Kidney glomerular epithelial cell (primary cell): ENCODE measurements at regions not wholly inside any gene's neighbourhood (a gene's known extent, or its start where the extent isn't known, plus 50 kb on each side); places are given as distances from the start of the nearest gene placed in this dataset.
"Not testable (repeated sequence)": the region's sequence is repeated elsewhere in the genome, so short reads cannot be mapped to it uniquely, and the experiment has no call there.

Experiments
- DNase-seq: peaks from one replicate; lab custom pipeline; 2025; lab: John Stamatoyannopoulos, UW

DNA sequence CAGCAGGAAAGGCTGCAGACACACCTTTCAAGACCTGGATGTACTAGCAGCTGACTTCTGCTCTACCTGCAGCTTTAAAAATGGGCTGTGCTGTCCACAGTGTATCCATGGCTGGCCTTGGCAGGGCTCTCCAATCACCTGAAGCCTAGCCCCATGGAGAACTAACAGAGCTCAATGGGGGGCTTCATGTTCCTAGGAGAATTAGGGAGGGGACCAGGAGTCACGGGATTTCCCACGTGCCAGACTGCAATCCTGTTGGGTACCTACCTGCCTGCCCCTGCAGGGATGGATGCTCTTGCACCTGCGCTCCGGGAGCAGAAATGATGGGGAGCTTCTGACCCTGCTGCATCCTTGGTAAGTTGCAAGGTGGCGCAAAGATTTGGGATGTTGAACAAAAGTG lies 462.1 kb downstream of the ICE1 start:
- no peak for DNase-seq

DNA sequence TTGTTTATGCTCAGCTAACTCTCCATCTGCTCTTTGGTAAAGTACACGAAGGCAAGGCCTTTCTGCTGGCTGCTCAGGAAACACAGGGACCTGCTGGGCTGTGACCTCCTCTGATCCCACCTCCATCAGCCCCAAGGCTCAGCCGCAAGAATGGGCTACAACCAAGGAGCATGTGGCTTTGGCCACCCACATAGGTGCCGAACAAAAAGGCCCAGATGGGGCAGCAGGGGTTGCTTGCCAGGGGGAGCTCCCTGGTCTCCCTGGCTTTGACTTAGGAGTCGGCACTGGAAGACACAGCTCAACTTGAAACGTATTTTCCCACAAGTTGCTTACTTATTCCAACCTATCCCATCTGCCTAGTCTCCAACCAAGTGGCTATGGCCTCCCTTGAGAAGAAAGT lies 461.1 kb downstream of the ICE1 start:
- no peak for DNase-seq

DNA sequence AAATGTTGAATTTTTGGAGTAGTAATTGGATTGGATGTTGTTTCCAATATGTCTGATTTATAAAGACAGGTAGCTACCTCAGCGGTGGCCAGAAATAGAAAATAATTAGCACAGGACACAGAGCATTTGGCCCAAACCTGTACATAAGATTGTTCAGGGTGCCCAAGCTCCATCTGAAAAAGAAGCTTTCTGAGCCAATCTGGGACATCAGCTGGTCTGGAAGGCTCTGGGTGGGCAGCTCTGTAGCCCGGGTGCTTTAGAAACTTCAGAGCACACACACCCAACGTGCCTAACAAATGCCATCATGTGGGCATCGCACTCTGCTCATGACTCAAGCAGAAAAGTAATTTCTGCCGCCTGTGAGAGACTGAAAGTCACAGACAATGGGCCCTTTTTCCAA lies 460.7 kb downstream of the ICE1 start:
- DNase-seq, result no peak

DNA sequence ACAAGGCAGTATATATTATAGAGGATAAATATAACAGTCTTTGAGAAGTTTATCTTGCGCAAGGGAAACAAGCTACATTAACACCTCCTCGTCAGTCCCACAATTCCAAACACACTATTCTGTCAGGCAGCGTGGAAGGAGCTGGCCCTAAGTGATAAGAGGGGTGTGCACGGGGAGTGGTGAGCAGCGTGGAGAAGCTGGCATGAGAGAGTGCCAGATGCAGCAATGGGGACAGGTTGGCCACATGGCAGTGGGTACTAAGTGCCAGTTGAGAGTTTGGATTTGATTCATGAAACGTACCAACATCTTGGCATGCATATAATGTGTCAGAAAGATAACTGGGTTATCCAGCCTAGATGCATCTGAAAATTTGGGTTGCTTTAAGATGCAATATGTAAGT lies 460.2 kb downstream of the ICE1 start:
- DNase-seq, result no peak

DNA sequence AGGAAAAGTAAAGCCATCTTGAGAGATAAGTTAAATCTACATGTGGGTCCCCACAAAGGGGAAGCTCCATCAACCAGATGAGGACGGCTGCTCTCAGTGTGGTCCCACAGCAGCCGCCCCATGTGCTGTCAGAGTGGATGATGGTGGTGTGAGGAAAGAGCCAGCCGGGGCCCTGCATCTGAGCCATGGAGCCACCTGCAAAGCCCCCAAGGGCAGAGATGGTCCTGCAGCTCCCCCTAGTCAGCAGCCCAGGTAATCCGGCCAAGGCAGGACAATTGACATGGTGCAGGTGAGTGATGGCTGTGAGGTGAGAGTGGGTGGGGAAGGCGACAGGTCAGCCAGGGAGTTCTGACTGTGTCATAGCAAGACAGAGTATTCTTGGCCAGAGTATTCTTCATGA lies 458.8 kb downstream of the ICE1 start:
- no peak for DNase-seq

DNA sequence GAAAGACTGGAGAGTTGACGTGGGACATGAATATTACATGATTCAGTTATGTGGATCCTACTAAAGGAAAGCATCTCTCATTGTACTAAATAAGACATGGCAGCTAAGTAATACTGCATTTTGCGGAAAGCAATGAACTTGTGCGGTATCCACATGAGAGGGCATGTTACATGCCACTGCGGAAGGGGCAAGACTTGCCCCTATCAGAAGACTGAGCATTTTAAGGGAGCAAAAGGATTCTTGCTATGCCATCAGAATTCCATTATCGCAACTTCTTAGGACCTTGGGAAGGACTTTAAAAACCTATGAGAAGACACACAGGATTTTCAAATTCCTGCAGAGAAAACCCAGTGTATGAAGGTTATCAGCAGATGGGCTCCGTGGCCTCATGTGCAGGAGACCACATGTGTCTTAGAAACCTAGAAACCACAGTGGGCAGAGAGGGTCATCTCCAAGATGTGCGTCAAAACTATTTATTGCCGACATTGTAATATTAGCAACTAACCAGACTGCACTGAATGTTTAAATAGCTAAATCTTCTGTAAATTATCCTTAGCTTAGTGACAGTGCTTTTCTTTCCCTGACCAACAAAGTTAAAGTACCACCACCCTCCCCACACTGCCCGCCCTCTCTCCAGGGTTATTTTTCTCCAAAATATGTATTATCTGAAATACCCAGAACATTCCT lies 457.7 kb downstream of the ICE1 start:
- no peak for DNase-seq

DNA sequence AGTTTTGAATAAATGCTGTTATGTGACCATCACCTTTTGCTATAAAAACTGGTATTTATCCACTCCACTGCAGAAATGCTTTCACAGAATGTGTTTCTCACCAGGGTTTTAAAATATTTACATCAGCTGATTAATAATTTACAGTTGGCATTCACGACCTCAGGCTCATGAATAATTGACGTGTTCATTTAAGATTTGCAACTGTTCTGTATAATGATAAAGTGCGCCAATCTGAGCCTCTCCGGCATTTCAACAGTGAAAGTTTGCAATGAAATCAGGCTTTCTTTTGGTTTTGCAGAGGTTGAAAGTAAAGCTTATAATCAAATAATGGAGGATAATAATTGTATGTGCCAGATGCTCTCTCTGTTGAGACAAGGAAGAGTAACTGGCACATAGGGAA lies 434.9 kb downstream of the ICE1 start:
- no peak for DNase-seq

DNA sequence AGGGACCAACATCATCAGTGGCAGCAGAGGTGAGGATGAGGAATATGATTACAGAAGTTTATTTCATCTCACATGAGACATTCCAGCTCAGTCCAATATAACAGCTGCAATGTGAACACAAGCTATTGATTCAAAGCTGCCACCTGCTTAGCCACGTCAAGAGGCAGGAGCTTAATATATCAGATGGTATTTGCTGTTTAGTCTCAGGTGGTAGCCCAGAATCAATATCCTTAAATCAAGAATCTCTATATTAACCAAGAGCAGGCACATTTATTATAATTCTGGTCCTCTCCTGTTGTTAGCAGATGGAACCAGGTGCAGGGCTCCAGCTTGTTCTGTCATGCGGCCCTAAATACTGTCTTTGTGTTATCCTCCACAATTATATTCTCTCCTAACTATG lies 431.6 kb downstream of the ICE1 start:
- no peak for DNase-seq

DNA sequence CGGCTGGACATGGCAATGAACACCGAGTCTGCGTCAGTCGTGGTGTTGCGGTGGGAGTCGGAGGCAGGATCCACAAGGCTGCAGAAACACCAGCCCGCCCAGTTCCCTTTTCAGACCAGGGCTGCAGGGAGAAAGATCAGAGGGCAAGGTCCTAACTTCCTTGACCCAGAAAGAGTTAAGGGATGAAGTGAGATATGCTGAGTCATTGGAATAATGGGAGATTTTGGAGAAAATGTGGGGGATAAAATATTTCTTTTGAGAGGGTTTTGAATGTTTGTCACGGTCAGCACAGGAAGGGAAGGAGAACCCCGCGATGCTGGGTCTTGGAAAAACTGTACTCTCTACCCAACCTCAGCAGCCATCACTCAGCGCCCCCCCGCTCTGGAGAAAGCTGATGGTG lies 416.0 kb downstream of the ICE1 start:
- DNase-seq, result no peak

DNA sequence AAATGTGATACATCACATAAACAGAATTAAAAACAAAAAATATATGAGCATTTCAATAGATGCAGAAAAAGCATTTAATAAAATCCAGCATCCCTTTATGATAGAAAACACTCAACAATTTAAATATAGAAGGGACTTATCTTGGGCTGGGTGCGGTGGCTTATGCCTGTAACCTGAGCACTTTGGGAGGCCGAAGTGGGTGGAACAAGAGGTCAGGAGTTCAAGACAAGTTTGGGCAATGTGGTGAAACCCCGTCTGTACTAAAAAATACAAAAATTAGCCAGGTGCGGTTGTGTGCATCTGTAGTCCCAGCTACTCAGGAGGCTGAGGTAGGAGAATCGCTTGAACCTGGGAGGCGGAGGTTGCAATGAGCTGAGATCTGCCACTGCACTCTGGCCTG lies 409.1 kb downstream of the ICE1 start:
- not testable (repeated sequence) for DNase-seq

DNA sequence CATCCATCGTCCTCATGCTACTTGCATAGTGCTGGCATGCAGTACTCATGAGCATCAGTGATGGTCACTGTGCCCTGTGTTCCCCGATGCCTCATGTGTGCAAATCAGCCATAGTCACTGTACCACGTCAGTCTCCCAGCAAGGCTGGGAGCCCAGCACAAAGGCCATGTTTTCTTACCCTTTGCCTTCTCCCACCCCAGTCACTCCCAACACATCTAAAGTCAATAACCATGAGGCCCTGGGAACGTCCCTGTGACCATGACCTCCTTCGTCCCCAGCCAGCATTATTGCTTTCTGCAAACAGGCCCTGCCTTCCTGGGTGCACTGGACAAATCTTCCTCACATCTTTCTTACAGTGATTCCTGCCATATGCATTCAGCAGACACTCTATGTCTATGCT lies 406.1 kb downstream of the ICE1 start:
- DNase-seq, result no peak

DNA sequence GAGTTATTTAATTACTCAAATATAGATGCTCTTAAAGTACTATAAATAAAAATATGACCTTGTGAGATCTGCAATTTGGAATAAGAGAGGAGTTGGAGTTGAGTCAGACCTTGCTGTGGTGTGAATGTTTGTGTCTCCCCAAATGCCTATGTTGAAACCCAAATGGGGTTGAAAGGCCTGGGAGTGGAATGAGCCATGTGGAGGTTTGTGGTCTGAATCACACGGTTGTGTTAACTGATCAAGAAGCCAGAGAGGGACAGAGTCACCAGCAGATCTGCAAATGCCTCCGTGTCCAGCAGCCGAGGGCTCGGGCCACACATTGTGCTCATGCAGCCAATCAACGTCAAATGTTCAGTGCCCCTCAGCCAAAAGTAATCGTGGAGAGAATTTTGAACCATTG lies 404.4 kb downstream of the ICE1 start:
- DNase-seq, result no peak

DNA sequence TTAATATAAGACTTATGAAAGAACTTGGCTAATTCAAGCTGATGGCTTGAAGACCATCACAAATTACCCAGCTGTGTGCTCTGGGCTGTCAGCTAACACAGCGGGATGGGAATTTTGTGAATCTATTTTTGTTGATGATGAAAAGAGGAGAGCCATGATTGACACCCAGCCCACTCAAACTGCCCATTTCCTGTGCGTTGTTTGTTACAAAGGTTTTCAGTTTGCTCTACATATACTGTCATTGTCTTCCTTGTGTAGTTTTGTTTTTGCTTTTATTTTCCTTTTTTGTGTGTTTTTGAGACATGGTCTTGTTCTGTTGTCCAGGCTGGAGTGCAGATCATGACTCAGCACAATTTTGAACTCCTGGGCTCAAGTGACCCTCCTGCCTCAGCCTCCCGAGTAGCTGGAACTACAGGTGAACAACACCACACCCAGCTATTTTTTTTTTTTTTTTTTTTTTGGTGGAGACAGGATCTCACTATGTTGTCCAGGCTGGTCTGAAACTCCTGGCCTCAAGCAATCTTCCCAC lies 400.3 kb downstream of the ICE1 start:
- no peak for DNase-seq

DNA sequence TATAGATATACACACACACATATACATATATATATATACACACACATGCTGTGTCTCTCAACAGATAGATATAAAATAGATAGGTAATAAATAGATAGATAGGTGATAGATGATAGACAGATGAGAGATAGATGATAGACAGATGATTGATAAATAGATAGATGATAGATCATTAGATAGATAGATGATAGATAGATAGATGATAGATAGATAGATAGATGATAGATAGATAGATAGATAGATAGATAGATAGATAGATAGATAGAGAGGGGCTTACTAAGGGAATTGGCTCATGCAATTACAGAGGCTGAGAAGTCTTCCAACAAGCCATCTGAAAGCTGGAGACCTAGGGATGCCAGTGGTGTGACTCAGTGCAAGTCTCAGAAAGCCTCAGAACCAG lies 394.5 kb downstream of the ICE1 start:
- no peak for DNase-seq

DNA sequence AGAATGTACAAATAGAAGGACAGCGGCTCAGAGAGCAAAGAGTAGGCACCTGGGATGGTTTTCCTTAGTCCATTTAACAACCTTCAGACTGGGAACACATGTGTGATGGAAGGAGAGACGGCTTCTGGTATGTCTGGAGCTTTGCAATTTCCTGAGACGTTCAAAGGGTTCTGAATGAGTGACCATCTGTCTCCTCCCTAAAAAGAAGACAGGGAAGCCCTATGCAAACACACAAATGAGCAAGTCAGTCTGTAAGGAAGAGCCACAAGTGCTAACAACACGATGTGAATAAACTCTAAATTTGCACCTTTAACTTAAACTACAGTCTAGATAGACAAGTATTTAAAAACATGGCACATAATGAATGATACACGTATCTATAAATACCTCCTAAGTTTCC lies 391.0 kb downstream of the ICE1 start:
- no peak for DNase-seq

DNA sequence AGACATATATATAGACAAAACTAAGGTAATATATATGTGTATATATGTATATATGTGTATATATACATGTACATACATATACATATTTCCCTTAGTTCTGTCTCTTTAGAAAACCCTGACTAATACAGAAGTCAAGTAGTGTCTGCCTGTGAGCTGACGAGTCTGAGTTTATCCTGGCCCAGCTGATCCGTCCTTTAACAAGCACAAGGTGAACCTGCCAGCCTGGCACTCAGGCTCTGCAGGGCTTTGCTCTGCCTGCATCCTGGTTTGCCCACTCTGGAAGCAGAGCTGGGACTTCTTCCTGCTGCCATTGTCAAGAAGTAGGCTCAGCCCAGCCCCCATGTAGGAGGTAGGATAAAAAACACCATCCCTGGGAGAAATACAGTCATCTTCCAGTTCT lies 388.0 kb downstream of the ICE1 start:
- DNase-seq, result no peak

DNA sequence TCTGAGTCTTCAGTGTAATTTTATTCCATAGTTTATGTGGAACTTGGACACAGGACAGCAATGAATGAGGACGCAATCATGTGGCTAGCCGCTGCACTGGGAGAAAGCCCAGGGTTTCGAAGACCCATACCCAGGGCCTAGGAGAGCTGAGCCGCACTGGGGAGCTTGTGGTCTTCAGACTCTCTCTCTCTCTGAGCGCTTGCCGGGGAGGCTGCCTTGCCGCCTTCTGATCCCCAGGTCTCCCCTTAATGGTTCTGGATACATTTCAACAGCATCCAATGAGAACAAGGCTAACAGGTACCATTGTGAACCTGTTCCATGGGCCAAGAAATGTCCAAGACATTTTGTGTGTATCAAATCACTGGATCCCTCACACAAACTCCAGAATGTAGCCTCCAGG lies 383.4 kb downstream of the ICE1 start:
- DNase-seq, result no peak

DNA sequence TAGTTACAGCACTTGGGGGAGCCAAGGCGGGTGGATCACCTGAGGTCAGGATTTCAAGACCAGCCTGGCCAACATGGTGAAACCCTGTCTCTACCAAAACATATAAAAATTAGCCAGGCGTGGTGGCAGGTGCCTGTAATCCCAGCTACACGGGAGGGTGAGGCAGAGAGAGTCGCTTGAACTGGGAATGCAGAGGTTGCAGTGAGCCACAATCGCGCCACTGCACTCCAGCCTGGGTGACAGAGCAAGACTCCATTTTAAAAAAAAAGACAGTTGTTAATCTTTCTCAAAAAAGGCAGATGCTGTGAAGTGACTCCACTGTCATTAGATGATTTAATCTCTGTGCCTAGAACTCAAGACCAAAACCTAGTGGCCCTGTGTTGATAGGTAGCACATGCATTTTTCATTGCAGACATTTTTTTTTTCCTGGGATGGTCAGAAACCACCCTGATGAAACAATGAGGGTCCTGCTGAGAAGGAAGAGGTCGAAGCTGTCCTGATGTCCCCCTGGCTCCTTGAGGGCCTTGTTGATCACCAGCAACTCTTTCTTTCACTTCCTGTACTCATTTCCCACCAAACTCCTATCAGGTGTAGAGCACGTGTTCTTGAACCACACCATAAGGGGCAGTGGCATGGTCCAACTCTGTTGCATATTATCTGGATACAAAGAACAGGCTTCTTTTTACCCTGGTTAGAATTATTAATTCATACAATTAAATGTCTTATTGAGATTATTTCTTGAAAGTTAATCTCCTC lies 382.2 kb downstream of the ICE1 start:
- no peak for DNase-seq

DNA sequence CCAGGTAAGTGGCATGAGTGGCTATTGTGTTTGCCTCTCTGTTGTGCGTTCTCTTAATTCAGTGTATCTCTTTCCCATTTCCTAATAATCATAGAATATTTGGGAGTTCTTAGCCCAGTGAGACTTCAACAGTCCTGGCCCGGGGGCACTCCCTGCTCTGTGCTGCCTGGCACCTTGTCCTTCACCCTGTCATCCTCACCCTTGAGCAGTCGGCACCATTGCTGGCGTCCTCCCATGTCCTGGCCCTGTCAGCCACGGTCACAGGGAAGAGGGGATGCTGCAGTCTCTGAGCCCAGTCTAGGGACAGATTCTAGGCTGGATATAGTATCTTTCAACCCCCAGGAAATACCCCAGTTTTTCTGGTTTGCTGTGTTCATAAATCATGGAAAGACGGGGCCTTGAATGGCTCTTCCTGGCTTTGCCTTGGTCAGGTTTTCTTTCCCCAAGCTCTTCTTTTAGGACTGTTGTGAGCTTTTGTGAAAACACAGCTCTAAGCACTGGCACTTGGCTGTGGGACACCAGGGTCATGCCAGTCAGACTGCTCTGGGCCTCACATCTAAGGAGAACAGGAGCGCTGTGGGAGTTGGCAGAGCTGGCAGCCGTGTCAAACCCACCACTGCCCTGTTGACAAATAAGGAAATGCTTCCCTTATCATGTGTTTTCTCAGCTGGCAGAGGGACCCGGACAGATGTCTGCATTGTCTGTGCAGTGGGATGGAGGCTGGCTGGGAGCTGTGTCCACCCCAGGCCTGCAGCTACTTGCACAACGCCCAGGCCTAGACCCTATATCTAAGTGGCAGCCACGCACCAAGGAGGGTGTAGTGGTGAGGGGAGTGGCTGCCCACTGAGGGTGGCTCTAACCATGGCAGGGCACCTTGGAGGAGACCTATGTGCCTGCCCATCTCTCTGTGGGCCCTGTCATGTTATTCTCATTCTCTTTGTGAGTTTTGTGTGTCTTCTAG lies 378.6 kb downstream of the ICE1 start:
- no peak for DNase-seq

DNA sequence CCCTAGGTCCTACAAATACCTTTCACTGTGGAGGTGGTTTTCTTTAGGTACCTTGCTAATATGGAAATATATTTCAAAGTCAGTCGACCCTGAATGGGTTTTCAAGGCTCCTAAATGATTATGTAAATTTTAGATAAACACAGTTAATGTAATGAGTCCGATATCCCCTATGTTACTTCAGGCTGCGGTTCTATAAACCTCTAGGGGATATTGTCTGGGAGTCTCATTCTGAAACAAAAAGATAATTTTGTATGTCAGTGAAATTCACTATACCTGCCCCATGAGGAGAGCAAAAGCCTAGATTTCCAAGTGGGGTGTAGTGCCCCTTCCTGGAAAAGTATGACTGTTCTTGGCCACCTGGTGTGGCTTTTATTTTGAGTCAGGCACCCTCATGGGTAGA lies 377.3 kb downstream of the ICE1 start:
- no peak for DNase-seq

DNA sequence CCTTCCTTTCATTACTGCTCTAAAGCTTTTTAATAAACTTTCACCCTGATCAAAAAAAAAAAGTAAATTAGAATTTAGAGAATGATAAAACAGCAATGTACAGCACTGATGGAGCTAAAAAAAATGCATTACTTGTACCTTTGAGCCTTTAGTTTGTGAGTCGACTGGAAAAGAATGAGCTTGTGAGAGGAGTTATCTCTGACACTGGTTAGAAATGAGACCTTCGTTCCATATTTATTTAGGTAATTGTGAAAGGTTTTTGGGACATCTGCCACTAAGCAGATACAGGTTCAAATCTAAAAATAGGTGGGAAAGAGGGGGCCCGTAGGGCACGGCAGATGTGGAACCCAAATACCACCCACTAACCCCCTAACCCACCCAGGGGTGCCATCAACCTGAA lies 376.8 kb downstream of the ICE1 start:
- DNase-seq, result no peak

DNA sequence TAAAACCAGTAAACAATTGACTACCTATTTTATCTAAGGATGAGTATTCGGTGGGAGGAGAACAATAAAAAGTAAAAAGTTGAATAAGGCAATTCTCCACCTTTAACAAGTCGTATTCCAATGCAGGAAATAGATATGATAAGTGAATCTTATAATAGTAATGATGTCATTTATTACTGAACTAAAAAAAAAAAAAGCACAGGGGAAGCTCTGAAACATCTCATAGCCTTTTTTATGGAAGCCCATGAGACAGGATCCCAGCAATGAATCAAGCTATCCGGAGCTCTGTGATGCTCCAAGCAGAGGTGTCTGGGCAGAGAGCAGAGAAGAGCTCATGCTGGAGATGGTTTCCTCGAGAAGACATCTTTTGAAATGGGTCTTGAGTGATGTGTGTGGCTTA lies 376.0 kb downstream of the ICE1 start:
- no peak for DNase-seq

DNA sequence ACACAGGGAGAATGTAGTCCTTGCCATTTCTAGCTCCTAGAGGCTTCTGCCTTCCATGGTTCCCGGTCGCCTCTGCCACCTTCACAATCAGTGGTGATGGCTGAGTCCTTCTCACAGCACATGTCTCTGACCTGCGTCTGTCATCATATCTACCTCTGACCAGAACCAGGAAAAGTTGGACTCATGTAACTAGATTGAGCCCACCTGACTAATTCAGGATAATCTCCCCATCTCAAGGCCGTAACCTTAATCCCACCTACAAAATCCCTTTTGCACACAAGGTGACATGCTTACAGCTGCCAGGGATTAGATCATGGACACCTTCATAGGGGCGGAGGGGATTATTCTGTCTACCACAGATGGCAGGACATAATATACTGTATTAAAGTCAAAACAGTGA lies 375.6 kb downstream of the ICE1 start:
- no peak for DNase-seq
